HCT116 (cell line): ENCODE measurements at regions not wholly inside any gene's neighbourhood (a gene's known extent, or its start where the extent isn't known, plus 50 kb on each side); places are given as distances from the start of the nearest gene placed in this dataset.

Experiments used
- ATF3 ChIP-seq: IDR thresholded peaks from 2 replicates; pipeline ENCODE4 v1.6.1; 2012
- CEBPB ChIP-seq: IDR thresholded peaks from 2 replicates; pipeline ENCODE4 v1.6.1; 2012; ENCODE audit warnings: low read depth
- ELF1 ChIP-seq: IDR thresholded peaks from 2 replicates; pipeline ENCODE4 v1.6.1; 2012; ENCODE audit warnings: low read depth, borderline replicate concordance
- EZH2 ChIP-seq: fragments of 200-600 bp; sonication (generic); IDR thresholded peaks from 2 replicates; pipeline ENCODE4 v1.6.1; 2017; ENCODE audit warnings: antibody characterized with exemption, mixed run types
- POLR2A ChIP-seq: IDR thresholded peaks from 2 replicates; pipeline ENCODE4 v1.7.0; 2011; ENCODE audit warnings: borderline replicate concordance; ENCODE audit not compliant: insufficient read depth, insufficient read length; ENCODE audit errors: extremely low read depth
- POLR2AphosphoS5 ChIP-seq: IDR thresholded peaks from 2 replicates; pipeline ENCODE4 v1.6.1; 2011; ENCODE audit warnings: mild to moderate bottlenecking, low read depth, low read length, moderate library complexity
- RAD21 ChIP-seq: IDR thresholded peaks from 2 replicates; pipeline ENCODE4 v1.6.1; 2012; ENCODE audit warnings: low read depth, mild to moderate bottlenecking
- REST ChIP-seq: IDR thresholded peaks from 2 replicates; pipeline ENCODE4 v1.6.1; 2012; ENCODE audit warnings: low read depth
- SP1 ChIP-seq: IDR thresholded peaks from 2 replicates; pipeline ENCODE4 v1.6.1; 2012; ENCODE audit warnings: low read depth
- TF ChIP-seq, protein P1 (sequence below), 3 experiments: fragments of 200-600 bp in 1 of 3; sonication (generic) in 1 of 3; IDR thresholded peaks in 2 of 3; conservative IDR thresholded peaks in 1 of 3; 2 replicates each; pipeline ENCODE4 v1.5.1; 2012 to 2017; ENCODE audit warnings: low read depth in 2 of 3, low read length in 2 of 3, antibody characterized with exemption in 1 of 3, borderline replicate concordance in 1 of 3, control low read depth in 1 of 3, mild to moderate bottlenecking in 1 of 3, mixed read lengths in 1 of 3, mixed run types in 1 of 3, moderate library complexity in 1 of 3; ENCODE audit not compliant: insufficient read depth in 1 of 3
- TF ChIP-seq, protein P2 (sequence below): IDR thresholded peaks from 2 replicates; pipeline ENCODE4 v1.6.1; 2012

DNA sequence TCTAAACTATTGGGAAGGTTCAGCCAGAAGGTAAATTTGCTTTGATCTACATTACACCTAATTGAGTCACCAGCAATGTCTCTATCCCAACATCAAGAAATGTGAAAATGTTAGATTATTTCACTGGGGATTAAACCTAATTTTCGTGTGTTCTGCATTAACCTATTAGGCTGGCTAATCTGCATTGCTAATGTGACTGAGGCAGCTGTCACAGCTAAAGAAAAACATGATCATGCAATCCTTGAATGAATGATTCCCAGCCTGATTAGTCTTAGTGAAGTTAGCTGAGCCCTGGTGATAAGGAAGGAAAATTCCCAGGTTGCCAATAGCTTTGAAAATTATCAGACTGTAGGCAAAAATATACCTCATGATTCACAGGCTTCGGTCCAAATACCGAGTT is 135.3 kb downstream of the LINC00237 start:
- TF ChIP-seq ATF3 (no peak), POLR2A (no peak), POLR2AphosphoS5 (no peak), CEBPB (no peak), EZH2 (no peak), REST (no peak), ELF1 (no peak), SP1 (no peak), RAD21 (no peak)
- TF ChIP-seq, protein P1, sequence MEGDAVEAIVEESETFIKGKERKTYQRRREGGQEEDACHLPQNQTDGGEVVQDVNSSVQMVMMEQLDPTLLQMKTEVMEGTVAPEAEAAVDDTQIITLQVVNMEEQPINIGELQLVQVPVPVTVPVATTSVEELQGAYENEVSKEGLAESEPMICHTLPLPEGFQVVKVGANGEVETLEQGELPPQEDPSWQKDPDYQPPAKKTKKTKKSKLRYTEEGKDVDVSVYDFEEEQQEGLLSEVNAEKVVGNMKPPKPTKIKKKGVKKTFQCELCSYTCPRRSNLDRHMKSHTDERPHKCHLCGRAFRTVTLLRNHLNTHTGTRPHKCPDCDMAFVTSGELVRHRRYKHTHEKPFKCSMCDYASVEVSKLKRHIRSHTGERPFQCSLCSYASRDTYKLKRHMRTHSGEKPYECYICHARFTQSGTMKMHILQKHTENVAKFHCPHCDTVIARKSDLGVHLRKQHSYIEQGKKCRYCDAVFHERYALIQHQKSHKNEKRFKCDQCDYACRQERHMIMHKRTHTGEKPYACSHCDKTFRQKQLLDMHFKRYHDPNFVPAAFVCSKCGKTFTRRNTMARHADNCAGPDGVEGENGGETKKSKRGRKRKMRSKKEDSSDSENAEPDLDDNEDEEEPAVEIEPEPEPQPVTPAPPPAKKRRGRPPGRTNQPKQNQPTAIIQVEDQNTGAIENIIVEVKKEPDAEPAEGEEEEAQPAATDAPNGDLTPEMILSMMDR (IDR thresholded peaks at IDR 0.05 in 2 of 3, conservative IDR thresholded peaks at IDR 0.05 in 1 of 3; ENCODE audit: borderline replicate concordance in 1 of 3, insufficient read depth in 1 of 3, low read depth in 2 of 3, low read length in 2 of 3): no peak
- TF ChIP-seq, protein P2, sequence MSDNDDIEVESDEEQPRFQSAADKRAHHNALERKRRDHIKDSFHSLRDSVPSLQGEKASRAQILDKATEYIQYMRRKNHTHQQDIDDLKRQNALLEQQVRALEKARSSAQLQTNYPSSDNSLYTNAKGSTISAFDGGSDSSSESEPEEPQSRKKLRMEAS: no peak
